C4-2B (cell line): ENCODE measurements at regions not wholly inside any gene's neighbourhood (a gene's known extent, or its start where the extent isn't known, plus 50 kb on each side); places are given as distances from the start of the nearest gene placed in this dataset.

Source experiments
- CTCF ChIP-seq: fragments of 450-650 bp; conservative IDR thresholded peaks from 2 replicates; pipeline ENCODE4 v1.5.1; 2017; ENCODE audit warnings: mild to moderate bottlenecking
- ZFX ChIP-seq: fragments of 450-650 bp; IDR thresholded peaks from 2 replicates; pipeline ENCODE4 v1.6.1; 2017

- TF ChIP-seq CTCF (peak; percentile 29), ZFX (no peak)
Observed at GRCh38 chr4:107094332-107094731, 58.2 kb upstream of the DKK2 start.
